ENCODE measurements at regions not wholly inside any gene's neighbourhood (a gene's known extent, or its start where the extent isn't known, plus 50 kb on each side); places are given as distances from the start of the nearest gene placed in this dataset.

- TF ChIP-seq ZFP37 (tag by site-specific recombination; IDR thresholded peaks at IDR 0.05) (no peak), SCRT1 (tag by site-specific recombination; IDR thresholded peaks at IDR 0.05; ENCODE audit: borderline replicate concordance) (peak; percentile 59; the same call in 1 of the 2 replicates), ZNF19 (tag by site-specific recombination; IDR thresholded peaks at IDR 0.05; ENCODE audit: low read depth) (no peak), ZNF366 (tag by site-specific recombination; conservative IDR thresholded peaks at IDR 0.05) (peak; percentile 74), ZNF639 (tag by site-specific recombination; IDR thresholded peaks at IDR 0.05) (peak; percentile 71; the same call in 1 of the 2 replicates), ZNF621 (tag by site-specific recombination; IDR thresholded peaks at IDR 0.05) (no peak), MZF1 (tag by site-specific recombination; IDR thresholded peaks at IDR 0.05; ENCODE audit: borderline replicate concordance) (0 out of 2 replicates have a peak, but pooled peaks have one; percentile 22), PRDM1 (tag by site-specific recombination; IDR thresholded peaks at IDR 0.05) (0 out of 2 replicates have a peak, but pooled peaks have one; percentile 22), ZNF449 (tag by site-specific recombination; IDR thresholded peaks at IDR 0.05) (no peak), FEZF1 (tag by site-specific recombination; IDR thresholded peaks at IDR 0.05) (peak; percentile 70), ZSCAN23 (tag by site-specific recombination; IDR thresholded peaks at IDR 0.05) (no peak), PRDM2 (tag by site-specific recombination; IDR thresholded peaks at IDR 0.05; ENCODE audit: borderline replicate concordance) (no peak), ZNF324 (tag by site-specific recombination; IDR thresholded peaks at IDR 0.05) (0 out of 2 replicates have a peak, but pooled peaks have one; percentile 43), KLF8 (tag by site-specific recombination; IDR thresholded peaks at IDR 0.05) (peak; percentile 56; the same call in 1 of the 2 replicates), ZNF398 (tag by site-specific recombination; IDR thresholded peaks at IDR 0.05) (peak; percentile 46), HIC1 (tag by site-specific recombination; IDR thresholded peaks at IDR 0.05) (peak; percentile 51; the same call in 1 of the 2 replicates), ZNF184 (tag by site-specific recombination; IDR thresholded peaks at IDR 0.05) (0 out of 2 replicates have a peak, but pooled peaks have one; percentile 13), KLF10 (tag by site-specific recombination; IDR thresholded peaks at IDR 0.05) (no peak), TRIM28 (IDR thresholded peaks at IDR 0.05; ENCODE audit: borderline replicate concordance, low read length) (no peak), KLF9 (tag by site-specific recombination; IDR thresholded peaks at IDR 0.05; ENCODE audit: low read depth) (no peak), ZNF658 (tag by site-specific recombination; IDR thresholded peaks at IDR 0.05) (no peak), ZNF76 (tag by site-specific recombination; IDR thresholded peaks at IDR 0.05; ENCODE audit: borderline replicate concordance, low read depth) (peak; percentile 60; the same call in 1 of the 2 replicates), SP7 (tag by site-specific recombination; IDR thresholded peaks at IDR 0.05) (peak; percentile 67)
Observed at GRCh38 chr3:23094890-23095462, 108.2 kb upstream of the UBE2E2 start (continued).

Data from HEK293 (cell line).